Glomerular visceral epithelial cell (primary cell): ENCODE measurements at regions not wholly inside any gene's neighbourhood (a gene's known extent, or its start where the extent isn't known, plus 50 kb on each side); places are given as distances from the start of the nearest gene placed in this dataset.

Source experiments
- DNase-seq: peaks from one replicate; pipeline ENCODE4 v3.0.0-alpha.2; 2016; ENCODE audit errors: extremely low spot score

DNA sequence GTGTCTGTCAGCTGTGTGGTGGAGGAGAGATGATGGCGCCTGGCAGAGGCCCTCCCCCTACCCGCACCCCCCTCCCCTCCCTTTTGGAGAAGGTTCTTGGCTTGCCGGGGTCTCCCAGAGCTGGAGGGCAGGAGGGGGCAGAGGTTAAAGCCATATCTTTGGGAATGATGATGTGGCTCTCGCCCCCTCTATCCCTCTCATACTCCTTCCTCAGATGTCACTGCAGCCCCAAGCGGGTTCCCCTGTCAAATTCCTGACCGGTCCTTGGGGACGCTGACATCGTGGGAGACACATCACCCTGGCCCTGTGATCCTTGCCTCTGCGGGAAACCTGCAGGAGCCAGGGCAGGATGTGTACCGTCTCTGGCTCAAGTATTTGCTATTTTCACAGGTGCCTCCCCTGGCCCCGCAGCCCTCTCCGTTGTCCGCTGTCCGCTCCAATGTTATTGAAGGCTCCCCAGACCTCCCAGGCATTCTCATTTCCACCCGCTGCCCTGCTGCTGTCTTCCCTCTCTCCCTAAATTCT is 109.5 kb downstream of the FOXD1 start:
- no peak for DNase-seq

- DNase-seq, result peak; percentile 19
Measured at GRCh38 chr5:73338256-73339050, 110.1 kb downstream of the FOXD1 start.

GRCh38 chr5:73337586-73338255 is 110.9 kb downstream of the FOXD1 start:
- no peak for DNase-seq

GRCh38 chr5:73336366-73336765 is 112.2 kb downstream of the FOXD1 start:
- DNase-seq, result no peak

GRCh38 chr5:73333944-73334703 is 114.5 kb downstream of the FOXD1 start:
- no peak for DNase-seq

- no peak for DNase-seq
Measured at GRCh38 chr5:73330613-73331012, 118.0 kb downstream of the FOXD1 start.

DNA sequence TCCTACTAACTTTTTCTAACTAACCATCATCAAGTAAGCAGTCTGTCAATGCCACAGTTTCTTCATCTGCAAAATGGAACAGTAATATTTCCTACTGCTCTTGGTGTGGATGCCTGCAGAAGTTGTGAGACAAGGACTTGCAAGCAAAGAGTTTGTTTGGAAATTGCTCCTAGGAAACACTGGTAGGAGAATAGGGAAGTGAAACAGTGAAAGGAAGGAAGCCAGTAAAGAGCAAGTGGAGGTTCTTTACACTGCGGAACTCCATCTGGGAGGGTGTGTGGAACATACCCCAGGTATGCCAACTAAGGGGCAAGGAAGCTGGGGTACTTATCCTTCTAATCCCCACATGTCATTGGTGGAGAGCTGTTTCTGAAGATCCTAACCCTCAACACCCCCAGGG is 119.9 kb downstream of the FOXD1 start:
- DNase-seq, result no peak

GRCh38 chr5:73327908-73328455 is 120.6 kb downstream of the FOXD1 start:
- DNase-seq, result peak; percentile 62

DNA sequence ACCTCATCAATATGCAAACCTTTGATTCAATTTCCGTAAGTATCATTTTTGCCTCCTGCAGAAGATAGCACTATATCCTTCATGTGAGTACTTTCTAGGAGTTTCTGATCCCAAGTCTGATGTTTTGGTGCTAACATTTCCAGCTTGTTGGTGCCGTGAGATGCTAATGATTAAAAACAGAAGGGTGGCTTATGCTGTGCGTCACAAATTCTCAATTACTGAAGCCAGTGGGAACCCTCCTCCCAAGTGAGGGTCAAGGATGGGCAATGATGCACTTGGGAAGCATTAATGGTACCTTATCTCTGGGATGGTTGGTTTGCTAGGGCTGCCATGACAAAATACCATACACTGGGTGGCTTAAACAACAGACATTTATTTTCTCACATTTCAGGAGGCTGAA is 123.0 kb downstream of the FOXD1 start:
- no peak for DNase-seq

DNA sequence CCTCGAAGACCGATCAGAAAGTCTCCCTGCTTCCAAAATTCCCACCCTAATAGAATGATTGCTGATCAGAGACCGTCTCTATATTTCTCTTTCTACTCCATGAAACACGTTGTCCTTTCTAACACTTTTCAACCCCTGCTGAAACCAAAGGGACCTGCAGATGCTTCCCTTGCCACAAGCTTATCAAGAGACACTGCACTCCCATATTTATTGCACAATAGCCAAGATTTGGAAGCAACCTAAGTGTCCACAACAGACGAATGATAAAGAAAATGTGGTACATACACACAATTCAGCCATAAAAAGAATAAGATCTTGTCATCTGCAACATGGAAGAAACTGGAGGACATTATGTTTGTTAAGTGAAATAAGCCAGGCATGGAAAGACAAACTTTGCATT is 125.1 kb downstream of the FOXD1 start:
- DNase-seq, result no peak

DNA sequence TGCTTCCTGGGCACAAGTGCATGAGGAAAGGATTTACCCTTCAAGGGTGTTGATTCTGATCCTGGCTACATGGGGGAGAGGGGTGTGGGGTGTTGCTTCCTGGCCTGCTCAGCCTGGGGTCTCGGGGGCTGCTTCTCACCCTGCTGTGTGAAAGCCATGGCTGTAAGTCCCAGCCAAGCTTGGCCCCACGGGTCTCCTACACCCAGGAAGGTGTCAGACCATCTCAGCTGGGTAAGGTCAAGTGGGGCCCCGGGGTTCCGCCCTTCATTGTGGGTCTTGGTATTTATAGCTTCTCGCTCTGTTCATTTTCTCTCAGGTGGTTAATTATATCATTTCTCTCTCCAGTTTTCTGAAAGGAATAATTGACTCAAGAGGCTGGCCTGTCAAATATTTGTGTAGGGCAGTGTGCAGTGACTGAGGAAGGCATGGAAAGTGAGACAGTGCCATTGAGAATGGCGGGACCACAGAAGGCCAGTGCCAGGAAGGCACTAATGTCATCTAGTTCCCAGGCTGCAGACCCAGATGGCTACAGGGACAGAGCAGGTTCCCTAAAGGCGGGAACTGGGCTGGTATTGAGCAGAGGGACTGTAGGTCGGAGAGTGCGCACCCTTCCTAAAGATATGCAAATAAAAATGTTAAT is 126.0 kb downstream of the FOXD1 start:
- DNase-seq, result no peak

DNA sequence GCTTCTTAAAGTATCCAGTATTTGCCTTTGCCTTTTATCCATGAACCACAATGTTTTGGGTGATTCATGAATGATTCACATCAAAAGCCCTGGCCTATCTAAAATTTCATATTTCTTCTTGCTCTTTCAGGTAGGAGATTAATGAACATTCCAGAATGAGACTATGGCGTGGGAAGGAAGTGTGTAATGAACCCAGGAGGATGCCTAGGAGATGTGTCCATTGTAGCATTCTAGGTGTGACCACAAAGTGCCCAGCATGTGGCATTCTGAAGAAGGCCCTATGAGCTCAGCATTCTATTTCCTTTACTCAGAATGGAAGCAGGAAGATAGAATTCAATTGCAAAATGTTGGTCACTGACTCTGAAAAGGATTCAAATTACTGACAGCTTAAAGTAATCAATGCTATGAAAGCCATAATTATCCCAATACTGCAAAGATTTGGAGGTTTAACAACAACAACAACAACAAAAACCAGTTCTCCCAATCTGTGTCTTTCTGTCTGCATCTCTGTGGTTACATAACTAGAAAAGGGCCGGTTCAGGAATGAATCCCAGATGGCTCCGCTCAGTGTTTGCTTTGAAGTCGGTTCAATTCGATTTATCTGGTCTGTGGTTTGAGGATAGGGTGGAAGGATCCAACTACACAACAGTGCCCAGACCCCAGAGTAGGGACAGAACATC is 126.7 kb downstream of the FOXD1 start:
- DNase-seq, result peak; percentile 97

- DNase-seq, result no peak
Measured at GRCh38 chr5:73319036-73319435, 129.5 kb downstream of the FOXD1 start.

DNA sequence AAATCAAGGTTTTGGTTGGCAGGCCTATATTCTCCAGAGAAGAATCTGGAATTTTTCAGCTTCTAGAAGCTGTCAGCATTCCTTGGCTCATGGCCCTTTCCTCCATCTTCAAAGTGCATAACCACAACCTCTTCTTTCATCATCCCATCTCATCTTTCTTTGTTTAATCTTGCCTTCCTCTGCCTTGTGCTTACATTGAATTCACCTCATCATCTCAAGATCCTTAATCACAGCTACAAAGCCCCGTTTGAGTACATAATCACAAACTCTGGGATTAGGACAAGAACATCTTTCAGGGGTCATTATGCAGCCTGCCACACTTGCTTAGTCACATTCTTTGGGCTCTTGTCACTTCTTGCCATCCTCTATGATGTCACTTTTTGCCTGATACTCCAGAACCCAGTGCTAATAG is 130.3 kb downstream of the FOXD1 start:
- peak; percentile 23 for DNase-seq

DNA sequence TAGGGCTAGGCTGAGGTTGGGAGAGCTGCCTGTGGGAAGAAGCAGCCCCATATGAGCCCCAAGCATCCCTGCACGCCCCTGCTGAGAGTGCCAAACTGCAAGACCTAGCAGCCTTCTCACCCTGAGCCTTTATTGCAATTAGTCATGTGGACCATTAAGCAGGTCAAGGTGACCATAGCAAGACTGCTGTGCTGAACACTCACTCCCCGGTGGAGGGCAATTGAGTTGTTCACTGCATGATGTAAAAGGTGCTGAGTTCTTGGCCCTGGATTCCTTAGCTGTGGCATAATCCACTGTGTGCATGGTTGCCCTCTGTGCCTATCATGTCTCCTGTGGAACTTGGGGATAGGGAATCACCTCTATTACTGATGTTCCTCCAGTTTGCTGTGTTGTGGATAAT is 131.1 kb downstream of the FOXD1 start:
- DNase-seq, result peak; percentile 64

- DNase-seq, result no peak
Measured at GRCh38 chr5:73314395-73315257, 134.0 kb downstream of the FOXD1 start.

DNA sequence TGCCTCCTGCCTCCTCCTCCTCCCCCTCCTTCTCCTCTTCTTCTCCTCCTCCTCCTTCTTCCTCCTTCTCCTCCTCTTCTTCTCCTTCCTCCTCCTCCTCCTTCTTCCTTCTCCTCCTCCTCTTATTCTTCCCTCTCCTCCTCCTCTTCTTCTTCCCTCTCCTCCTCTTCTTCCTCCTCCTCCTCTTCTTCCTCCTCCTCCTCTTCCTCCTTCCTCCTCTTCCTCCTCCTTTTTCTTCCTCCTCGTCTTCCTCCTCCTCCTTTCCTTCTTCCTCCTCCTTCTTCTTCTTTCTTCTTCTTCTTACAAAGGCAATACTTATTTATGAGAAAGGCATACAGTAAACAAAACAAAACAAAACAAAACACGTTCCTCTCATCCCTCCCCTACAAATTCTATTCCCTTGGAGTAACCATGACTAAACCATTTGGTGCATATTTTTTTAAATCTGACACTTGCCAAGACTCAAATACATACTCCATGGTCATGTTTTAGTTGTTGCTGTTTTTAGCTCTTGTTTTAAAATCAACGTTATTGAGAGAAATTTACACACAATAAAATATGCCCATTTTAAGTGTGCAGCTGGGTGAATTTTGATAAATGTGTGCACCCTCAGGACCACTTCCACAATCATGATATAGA is 135.6 kb downstream of the FOXD1 start:
- no peak for DNase-seq

GRCh38 chr5:73312146-73312871 is 136.3 kb downstream of the FOXD1 start:
- peak; percentile 98 for DNase-seq
